IPS DF 6.9 (cell line): ENCODE measurements at regions not wholly inside any gene's neighbourhood (a gene's known extent, or its start where the extent isn't known, plus 50 kb on each side); places are given as distances from the start of the nearest gene placed in this dataset.

Experiments used
- DNase-seq: peaks from one replicate; pipeline ENCODE4 v3.0.0-alpha.2; 2013; ENCODE audit warnings: low read depth, low spot score
- H3K27ac ChIP-seq: one replicate; pipeline ENCODE4 v1.5.1; 2013; ENCODE audit warnings: low read length, control low read depth
- H3K27me3 ChIP-seq: 2 replicates; pipeline ENCODE4 v1.6.1; 2013; ENCODE audit warnings: mild to moderate bottlenecking, low read length; ENCODE audit not compliant: control insufficient read depth, insufficient read depth
- H3K36me3 ChIP-seq: 2 replicates; pipeline ENCODE4 v1.6.1; 2013; ENCODE audit warnings: low read length; ENCODE audit not compliant: control insufficient read depth, insufficient read depth
- H3K4me1 ChIP-seq: 2 replicates; pipeline ENCODE4 v1.6.1; 2013; ENCODE audit warnings: low read length; ENCODE audit not compliant: control insufficient read depth, insufficient read depth
- H3K4me3 ChIP-seq: 2 replicates; pipeline ENCODE4 v1.5.1; 2013; ENCODE audit warnings: mild to moderate bottlenecking, low read length
- H3K9me3 ChIP-seq: 2 replicates; pipeline ENCODE4 v1.6.1; 2013; ENCODE audit warnings: low read length, inconsistent platforms; ENCODE audit not compliant: control insufficient read depth, insufficient read depth
- whole genome bisulfite sequencing: extraction: QIAGEN DNeasy Blood & Tissue Kit; methylation state at CpG from one replicate; pipeline ENCODE4 v1.1.7; 2013; ENCODE audit warnings: mixed read lengths, missing lambda C conversion rate; ENCODE audit not compliant: insufficient read length, insufficient coverage; 5-methylcytosine and 5-hydroxymethylcytosine counted together

- H3K27me3 ChIP-seq, result no peaks in the 10 kb centered on the region
- no peak for DNase-seq
- no peak overlapping the region for H3K27ac ChIP-seq
- H3K9me3 ChIP-seq, result no peaks in the 10 kb centered on the region
- no peaks in the 10 kb centered on the region for H3K36me3 ChIP-seq
- H3K4me1 ChIP-seq, result no peaks in the 10 kb centered on the region; the same call in 1 of the 2 replicates
- no peak overlapping the region for H3K4me3 ChIP-seq
- no CpG with 5 or more reads among the region's 6 CpGs for WGBS
Measured at GRCh38 chr5:128632264-128632663, 94.2 kb upstream of the FBN2 start.

DNA sequence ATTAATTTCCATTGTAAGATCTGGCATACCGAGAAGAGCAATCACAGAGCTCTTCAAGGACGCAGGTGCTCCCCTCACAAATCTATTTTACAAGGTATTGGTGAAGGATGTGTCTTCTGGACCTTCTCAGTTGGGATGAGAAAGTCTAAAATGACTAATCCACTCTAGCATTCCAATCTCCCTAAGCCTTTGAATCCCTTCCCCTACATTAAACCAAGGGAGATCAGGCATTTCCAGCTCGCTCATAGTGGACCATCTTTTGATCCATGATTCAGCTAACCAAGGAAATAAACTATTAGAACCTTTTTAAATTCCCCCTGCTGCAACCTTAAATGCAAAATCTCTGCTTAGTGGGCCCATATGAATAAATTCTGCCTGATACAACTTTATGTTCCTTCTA is 95.9 kb upstream of the FBN2 start:
- no peaks in the 10 kb centered on the region for H3K36me3 ChIP-seq
- H3K27me3 ChIP-seq, result no peaks in the 10 kb centered on the region
- no peaks in the 10 kb centered on the region for H3K9me3 ChIP-seq
- no peak overlapping the region for H3K4me3 ChIP-seq
- WGBS, result no CpG with 5 or more reads among the region's 3 CpGs
- no peak for DNase-seq
- H3K4me1 ChIP-seq, result no peaks in the 10 kb centered on the region; the same call in 1 of the 2 replicates
- no peak overlapping the region for H3K27ac ChIP-seq

DNA sequence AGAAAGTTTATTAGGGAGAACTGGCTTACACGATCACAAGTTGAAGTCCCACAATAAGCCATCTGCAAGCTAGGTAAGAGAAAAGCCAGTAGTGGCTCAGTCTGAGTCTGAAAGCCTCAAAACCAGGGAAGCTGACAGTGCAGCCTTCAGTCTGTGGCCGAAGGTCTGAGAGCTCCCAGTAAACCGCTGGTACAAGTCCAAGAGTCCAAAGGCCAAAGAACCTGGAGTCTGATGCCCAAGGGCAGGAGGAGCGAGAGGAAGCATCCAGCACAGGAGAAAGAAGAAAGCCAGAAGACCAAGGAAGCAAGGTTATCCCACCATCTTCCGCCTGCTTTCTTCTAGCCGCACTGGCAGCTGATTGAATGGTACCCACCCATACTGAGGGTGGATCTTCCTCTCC is 97.3 kb upstream of the FBN2 start:
- no CpG with 5 or more reads among the region's 6 CpGs for WGBS

GRCh38 chr5:128636361-128636760 is 98.3 kb upstream of the FBN2 start:
- no peak for DNase-seq
- no peaks in the 10 kb centered on the region for H3K9me3 ChIP-seq
- no CpG with 5 or more reads among the region's 1 CpG for WGBS
- H3K36me3 ChIP-seq, result no peaks in the 10 kb centered on the region
- no peak overlapping the region for H3K4me3 ChIP-seq
- no peak overlapping the region for H3K27ac ChIP-seq
- H3K27me3 ChIP-seq, result no peaks in the 10 kb centered on the region
- H3K4me1 ChIP-seq, result no peaks in the 10 kb centered on the region; the same call in 1 of the 2 replicates

More for the DNA sequence above, 97.3 kb upstream of the FBN2 start:
- H3K27ac ChIP-seq, result no peak overlapping the region
- no peaks in the 10 kb centered on the region for H3K27me3 ChIP-seq
- H3K4me3 ChIP-seq, result no peak overlapping the region
- no peaks in the 10 kb centered on the region for H3K9me3 ChIP-seq
- DNase-seq, result no peak
- H3K36me3 ChIP-seq, result no peaks in the 10 kb centered on the region
- no peaks in the 10 kb centered on the region; the same call in 1 of the 2 replicates for H3K4me1 ChIP-seq

GRCh38 chr5:128637031-128637430 is 99.0 kb upstream of the FBN2 start:
- H3K4me1 ChIP-seq, result no peaks in the 10 kb centered on the region; the same call in 1 of the 2 replicates
- H3K9me3 ChIP-seq, result no peaks in the 10 kb centered on the region
- no CpG with 5 or more reads among the region's 4 CpGs for WGBS
- H3K36me3 ChIP-seq, result no peaks in the 10 kb centered on the region
- DNase-seq, result no peak
- no peak overlapping the region for H3K27ac ChIP-seq
- no peaks in the 10 kb centered on the region for H3K27me3 ChIP-seq
- no peak overlapping the region for H3K4me3 ChIP-seq

GRCh38 chr5:128641861-128642260 is 103.8 kb upstream of the FBN2 start:
- Histone ChIP-seq H3K27ac (no peak overlapping the region), H3K4me1 (no peaks in the 10 kb centered on the region), H3K9me3 (no peaks in the 10 kb centered on the region), H3K27me3 (no peaks in the 10 kb centered on the region), H3K4me3 (no peak overlapping the region), H3K36me3 (no peaks in the 10 kb centered on the region)
- DNase-seq, result no peak
- WGBS, result no CpG with 5 or more reads among the region's 1 CpG

GRCh38 chr5:128644863-128645262 is 106.8 kb upstream of the FBN2 start:
- Histone ChIP-seq H3K9me3 (no peaks in the 10 kb centered on the region), H3K27me3 (no peaks in the 10 kb centered on the region), H3K4me3 (no peak overlapping the region), H3K4me1 (no peaks in the 10 kb centered on the region), H3K36me3 (no peaks in the 10 kb centered on the region), H3K27ac (no peak overlapping the region)
- DNase-seq, result no peak
- WGBS, result no CpG with 5 or more reads among the region's 4 CpGs

GRCh38 chr5:128645581-128645980 is 107.5 kb upstream of the FBN2 start:
- no peak for DNase-seq
- H3K36me3 ChIP-seq, result no peaks in the 10 kb centered on the region
- no peak overlapping the region for H3K27ac ChIP-seq
- no peaks in the 10 kb centered on the region for H3K27me3 ChIP-seq
- no peaks in the 10 kb centered on the region for H3K4me1 ChIP-seq
- H3K4me3 ChIP-seq, result no peak overlapping the region
- WGBS, result no CpG with 5 or more reads among the region's 1 CpG
- H3K9me3 ChIP-seq, result no peaks in the 10 kb centered on the region

DNA sequence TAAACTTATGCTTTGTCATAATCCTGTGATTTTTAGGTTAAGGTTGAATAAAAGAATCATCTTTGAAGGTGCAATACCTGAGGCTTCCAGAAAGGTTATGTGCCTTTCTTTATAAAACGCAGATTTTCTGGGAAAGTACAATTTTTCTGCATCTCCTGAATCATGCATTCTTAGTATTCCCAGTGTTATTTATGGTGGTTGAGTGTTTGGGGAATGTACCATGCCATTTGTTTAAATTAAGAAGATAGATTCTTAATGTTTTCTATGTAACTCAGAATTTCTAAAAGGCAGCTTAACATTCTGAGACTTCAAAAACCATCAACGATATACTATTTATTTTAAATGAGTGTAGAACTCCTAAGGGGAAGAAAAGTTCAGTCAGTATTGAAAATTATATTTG is 108.1 kb upstream of the FBN2 start:
- Histone ChIP-seq H3K27ac (no peak overlapping the region), H3K4me3 (no peak overlapping the region), H3K36me3 (no peaks in the 10 kb centered on the region), H3K4me1 (no peaks in the 10 kb centered on the region), H3K27me3 (no peaks in the 10 kb centered on the region), H3K9me3 (no peaks in the 10 kb centered on the region)
- no CpG with 5 or more reads among the region's 2 CpGs for WGBS
- no peak for DNase-seq

DNA sequence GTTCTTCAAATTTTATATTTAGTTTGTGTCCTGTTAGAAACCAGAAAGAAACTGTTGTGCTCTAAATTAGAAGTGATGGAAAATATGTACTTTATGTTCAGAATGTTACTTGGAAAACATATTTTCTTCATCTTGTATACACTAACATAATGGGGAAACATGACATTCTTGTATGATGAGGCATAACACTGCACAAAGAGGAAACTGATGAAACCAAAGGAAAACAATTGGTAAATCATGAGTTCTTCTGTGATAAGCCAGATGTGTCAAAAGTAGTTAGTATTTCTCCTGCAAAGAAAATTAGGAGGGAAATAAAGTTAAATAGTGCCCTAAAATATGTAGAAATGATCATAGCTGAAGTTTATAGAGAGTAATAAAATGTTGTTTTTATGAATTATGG is 111.1 kb upstream of the FBN2 start:
- Histone ChIP-seq H3K4me3 (no peak overlapping the region), H3K4me1 (no peaks in the 10 kb centered on the region), H3K27me3 (no peaks in the 10 kb centered on the region), H3K9me3 (no peaks in the 10 kb centered on the region), H3K36me3 (no peaks in the 10 kb centered on the region), H3K27ac (no peak overlapping the region)
- DNase-seq, result no peak

GRCh38 chr5:128662997-128663396 is 125.0 kb upstream of the FBN2 start:
- Histone ChIP-seq H3K36me3 (no peaks in the 10 kb centered on the region), H3K27ac (no peak overlapping the region), H3K27me3 (no peaks in the 10 kb centered on the region), H3K4me1 (no peaks in the 10 kb centered on the region), H3K4me3 (no peak overlapping the region), H3K9me3 (no peaks in the 10 kb centered on the region)
- no CpG with 5 or more reads among the region's 2 CpGs for WGBS
- no peak for DNase-seq
